GM19193 (cell line): ENCODE measurements at regions not wholly inside any gene's neighbourhood (a gene's known extent, or its start where the extent isn't known, plus 50 kb on each side); places are given as distances from the start of the nearest gene placed in this dataset.

Experiments used
- POLR2A ChIP-seq: IDR thresholded peaks from 4 replicates; pipeline ENCODE4 v1.6.1; 2011; ENCODE audit not compliant: insufficient read depth, insufficient read length; ENCODE audit errors: extremely low read depth

DNA sequence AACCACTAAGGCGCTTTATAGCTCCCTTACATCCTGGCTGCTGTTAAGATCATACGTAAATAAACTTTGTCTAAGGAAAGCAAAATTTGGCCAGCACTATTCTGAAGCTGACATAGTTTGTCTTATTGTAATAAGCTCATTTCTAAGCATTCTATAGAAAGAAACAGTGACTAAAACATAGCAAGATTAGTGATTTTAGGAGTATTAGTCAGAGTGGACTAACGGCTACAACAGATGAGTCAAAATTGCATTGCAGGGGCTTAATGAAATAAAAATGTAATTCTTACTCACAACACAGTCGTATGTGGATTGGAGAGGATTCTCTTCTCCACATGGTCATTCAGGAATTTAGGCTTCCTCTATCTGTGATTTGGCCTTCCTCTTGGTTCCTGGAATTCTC lies 347.6 kb downstream of the GADD45G start:
- TF ChIP-seq POLR2A, result no peak

- no peak for TF ChIP-seq POLR2A
Observed at GRCh38 chr9:89953824-89954615, 349.2 kb downstream of the GADD45G start.

- no peak for TF ChIP-seq POLR2A
Observed at GRCh38 chr9:89955144-89955543, 350.3 kb downstream of the GADD45G start.

GRCh38 chr9:89955626-89956025 lies 350.8 kb downstream of the GADD45G start:
- TF ChIP-seq POLR2A, result no peak

- no peak for TF ChIP-seq POLR2A
Observed at GRCh38 chr9:89956331-89956730, 351.5 kb downstream of the GADD45G start.

DNA sequence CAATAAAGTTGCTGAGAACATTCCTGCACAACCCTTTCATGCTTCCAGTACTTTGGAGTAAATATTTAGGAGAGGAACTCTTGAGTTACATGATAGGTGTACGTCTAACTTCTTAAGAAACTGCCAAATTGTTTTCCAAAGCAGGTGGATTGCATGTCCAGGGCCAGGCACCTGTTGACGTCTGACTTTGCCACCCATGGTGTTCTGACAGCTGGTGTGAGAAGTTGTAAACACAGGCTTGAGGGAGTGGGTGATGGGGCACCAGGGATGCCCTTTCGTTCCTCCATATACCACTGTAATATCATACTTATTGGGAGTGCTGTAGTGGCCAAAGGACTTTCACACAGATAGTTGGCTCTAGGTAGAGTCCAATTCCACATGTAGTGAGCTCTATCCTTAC lies 352.1 kb downstream of the GADD45G start:
- TF ChIP-seq POLR2A, result no peak

GRCh38 chr9:89958086-89958485 lies 353.3 kb downstream of the GADD45G start:
- TF ChIP-seq POLR2A, result no peak

DNA sequence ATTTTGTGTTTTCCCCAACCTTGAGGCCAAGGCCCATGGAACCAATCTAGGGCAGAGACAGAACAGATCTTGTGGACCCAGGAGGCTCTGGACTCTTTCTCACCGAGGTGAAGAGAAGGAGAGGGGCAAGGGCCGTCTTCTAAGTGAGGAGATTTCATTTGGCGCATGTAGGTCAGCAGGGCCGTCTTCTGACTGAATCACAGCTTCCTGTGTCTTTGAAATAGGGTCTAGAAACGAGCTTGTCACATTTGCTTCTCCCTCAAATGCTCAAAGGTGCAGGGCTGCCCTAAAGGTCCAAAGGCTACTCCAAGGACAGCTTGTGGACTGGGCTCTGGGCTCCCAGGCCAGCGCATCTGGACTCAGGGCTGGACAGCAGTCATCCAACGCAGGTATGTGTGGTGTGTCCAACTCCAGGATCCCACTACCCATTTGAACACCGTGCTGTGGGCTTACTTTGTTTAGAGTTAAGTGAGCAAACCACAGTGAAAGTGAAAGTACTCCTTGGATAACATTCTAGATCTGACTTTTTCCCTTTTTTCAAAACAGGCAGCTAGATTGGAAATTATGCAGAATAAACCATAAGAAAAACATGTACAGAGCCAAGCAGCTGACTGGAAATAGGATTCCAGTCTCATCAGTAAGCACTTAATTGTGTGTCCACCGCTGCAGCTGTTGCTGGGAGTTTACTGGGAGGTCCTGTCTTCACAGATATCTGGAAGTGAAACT lies 357.0 kb downstream of the GADD45G start:
- TF ChIP-seq POLR2A, result no peak

- TF ChIP-seq POLR2A, result no peak
Observed at GRCh38 chr9:89963280-89963679, 358.5 kb downstream of the GADD45G start.

DNA sequence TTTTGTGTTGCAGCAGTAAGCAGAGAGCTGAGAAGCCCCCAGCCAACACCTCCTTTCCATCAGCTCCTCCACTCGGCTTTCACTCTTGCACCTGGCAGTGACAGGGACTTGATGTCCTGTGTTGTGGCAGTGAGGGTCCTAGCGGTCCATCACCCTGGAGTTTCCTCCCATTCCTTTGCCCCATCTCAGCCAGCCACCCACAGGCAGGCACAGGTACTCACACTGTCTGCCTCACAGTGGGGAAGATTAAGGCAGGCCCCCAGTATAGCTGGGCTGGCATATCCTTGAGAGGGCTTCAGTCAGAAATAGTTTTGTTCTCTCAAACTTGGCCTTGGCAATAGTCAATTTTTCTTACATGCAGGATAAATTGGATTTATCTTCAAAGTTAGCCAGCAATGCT lies 362.7 kb downstream of the GADD45G start:
- no peak for TF ChIP-seq POLR2A

- no peak for TF ChIP-seq POLR2A
Observed at GRCh38 chr9:89969156-89969675, 364.4 kb downstream of the GADD45G start.

DNA sequence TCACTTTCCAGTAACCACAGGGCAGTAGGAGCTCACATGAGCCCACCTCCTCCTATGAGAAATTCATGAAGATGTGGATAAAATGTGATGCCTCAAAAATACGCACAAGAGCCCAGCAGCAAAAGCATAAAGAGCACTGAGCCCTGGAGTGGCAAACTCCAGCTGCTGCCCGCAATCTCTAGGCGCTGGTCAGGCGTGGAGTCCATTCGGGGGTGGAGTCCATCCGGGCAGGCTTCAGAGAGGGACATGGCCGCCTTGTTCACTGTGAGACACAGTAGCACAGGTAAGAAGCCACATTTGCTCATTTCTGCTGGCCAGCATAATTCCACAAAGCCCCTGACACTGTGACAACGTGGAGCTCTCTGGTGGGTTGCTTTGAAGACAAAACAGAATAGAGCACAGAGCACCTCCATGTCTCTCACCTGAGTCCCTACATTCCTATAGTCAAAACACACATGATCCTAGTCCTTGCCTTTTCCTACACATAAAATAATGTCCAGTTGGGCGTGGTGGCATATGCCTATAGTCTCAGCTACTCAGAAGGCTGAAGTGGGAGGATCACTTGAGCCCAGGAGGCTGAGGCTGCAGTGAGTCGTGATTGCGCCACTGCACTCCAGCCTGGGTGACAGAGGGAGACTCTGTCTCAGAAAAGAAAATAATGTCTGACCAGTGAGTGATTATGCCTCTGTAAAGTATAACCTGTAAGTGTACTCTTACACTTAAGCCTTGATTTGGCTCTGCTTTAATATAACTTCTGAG lies 365.2 kb downstream of the GADD45G start:
- no peak for TF ChIP-seq POLR2A

- no peak for TF ChIP-seq POLR2A
Observed at GRCh38 chr9:89970701-89971100, 365.9 kb downstream of the GADD45G start.

DNA sequence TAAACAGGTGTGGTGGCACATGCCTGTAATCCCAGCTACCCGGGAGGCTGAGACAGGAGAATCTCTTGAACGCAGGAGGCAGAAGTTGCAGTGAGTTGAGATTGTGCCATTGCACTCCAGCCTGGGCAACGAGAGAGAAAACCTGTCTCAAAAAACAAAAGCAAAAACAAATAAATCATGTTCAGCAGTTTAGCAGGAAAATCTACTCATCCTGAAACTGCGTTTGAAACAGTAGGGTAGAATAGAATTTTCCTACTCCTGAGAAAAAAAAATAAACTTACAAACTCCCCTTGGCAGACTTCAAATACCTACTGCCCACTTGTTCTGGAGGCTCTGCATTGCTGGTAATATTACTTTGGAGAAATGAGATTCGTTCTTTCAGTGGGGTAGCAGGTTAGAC lies 367.7 kb downstream of the GADD45G start:
- TF ChIP-seq POLR2A, result no peak

- no peak for TF ChIP-seq POLR2A
Observed at GRCh38 chr9:89974582-89974981, 369.8 kb downstream of the GADD45G start.

- TF ChIP-seq POLR2A, result no peak
Observed at GRCh38 chr9:89975024-89975423, 370.2 kb downstream of the GADD45G start.

DNA sequence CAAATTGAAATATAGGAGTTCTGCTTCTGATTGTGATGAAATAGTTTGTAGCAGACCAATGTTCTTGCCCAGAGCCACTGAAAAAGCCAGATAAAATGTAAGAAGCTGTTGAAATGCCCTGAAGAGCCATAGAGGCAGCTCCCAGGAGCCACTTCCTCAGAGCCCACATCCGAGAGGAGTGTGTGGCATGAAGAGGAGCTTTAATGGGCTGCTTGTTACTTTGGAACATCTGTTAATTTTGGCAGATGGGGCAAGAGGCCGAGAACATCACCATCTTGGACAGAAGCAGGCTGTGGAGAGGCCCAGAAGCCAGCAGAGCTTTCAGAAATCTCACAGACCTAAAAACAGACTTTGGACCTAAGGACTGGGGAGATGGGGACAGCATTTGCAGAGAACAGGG lies 370.8 kb downstream of the GADD45G start:
- no peak for TF ChIP-seq POLR2A
